ENCODE measurements at regions not wholly inside any gene's neighbourhood (a gene's known extent, or its start where the extent isn't known, plus 50 kb on each side); places are given as distances from the start of the nearest gene placed in this dataset.

- H3K27me3 Mint-ChIP-seq (ENCODE audit: low read depth): no peaks in the 10 kb centered on the region
- peaks cover 41% of the 10 kb centered on the region for H3K4me1 Mint-ChIP-seq (ENCODE audit: low read depth)
- DNase-seq: no peak
Measured at GRCh38 chr2:134155134-134155533, 98.7 kb upstream of the MGAT5 start.

GRCh38 chr2:134158295-134158694 is 95.6 kb upstream of the MGAT5 start:
- no peaks in the 10 kb centered on the region for H3K27me3 Mint-ChIP-seq (ENCODE audit: low read depth)
- H3K9me3 Mint-ChIP-seq: no peaks in the 10 kb centered on the region
- H3K4me1 Mint-ChIP-seq (ENCODE audit: low read depth): peaks cover 70% of the 10 kb centered on the region
- ATAC-seq (no peak), DNase-seq (no peak)
- H3K4me3 Mint-ChIP-seq: no peak overlapping the region
- peaks cover 12% of the 10 kb centered on the region for H3K36me3 Mint-ChIP-seq (ENCODE audit: insufficient read depth)

More at GRCh38 chr2:134155134-134155533, 98.7 kb upstream of the MGAT5 start:
- no peak overlapping the region for H3K4me3 Mint-ChIP-seq
- no peaks in the 10 kb centered on the region for H3K9me3 Mint-ChIP-seq
- ATAC-seq: no peak
- H3K36me3 Mint-ChIP-seq (ENCODE audit: insufficient read depth): peaks cover 16% of the 10 kb centered on the region

- Mint-ChIP-seq H3K36me3 (ENCODE audit: insufficient read depth) (peaks cover 5% of the 10 kb centered on the region), H3K9me3 (no peaks in the 10 kb centered on the region), H3K4me3 (no peak overlapping the region), H3K27me3 (ENCODE audit: low read depth) (no peaks in the 10 kb centered on the region), H3K4me1 (ENCODE audit: low read depth) (peaks cover 77% of the 10 kb centered on the region)
- DNase-seq: no peak
- no peak for ATAC-seq
Measured at GRCh38 chr2:134161170-134161547, 92.7 kb upstream of the MGAT5 start.

- H3K4me3 Mint-ChIP-seq: no peak overlapping the region
- H3K4me1 Mint-ChIP-seq (ENCODE audit: low read depth): peaks cover 88% of the 10 kb centered on the region
- H3K36me3 Mint-ChIP-seq (ENCODE audit: insufficient read depth): peaks cover 1% of the 10 kb centered on the region
- no peaks in the 10 kb centered on the region for H3K27me3 Mint-ChIP-seq (ENCODE audit: low read depth)
- no peaks in the 10 kb centered on the region for H3K9me3 Mint-ChIP-seq
- no peak for DNase-seq
- ATAC-seq: peak; percentile 43 to 66
Measured at GRCh38 chr2:134163336-134163735, 90.5 kb upstream of the MGAT5 start.

- no peak for DNase-seq
- Mint-ChIP-seq H3K4me3 (no peak overlapping the region), H3K9me3 (no peaks in the 10 kb centered on the region), H3K4me1 (ENCODE audit: low read depth) (peaks cover 89% of the 10 kb centered on the region), H3K27me3 (ENCODE audit: low read depth) (no peaks in the 10 kb centered on the region), H3K36me3 (ENCODE audit: insufficient read depth) (peaks cover 1% of the 10 kb centered on the region)
- ATAC-seq: no peak
Measured at GRCh38 chr2:134164306-134164705, 89.6 kb upstream of the MGAT5 start.

- Mint-ChIP-seq H3K4me1 (ENCODE audit: low read depth) (peaks cover 94% of the 10 kb centered on the region), H3K27me3 (ENCODE audit: low read depth) (no peaks in the 10 kb centered on the region), H3K9me3 (no peaks in the 10 kb centered on the region), H3K36me3 (ENCODE audit: insufficient read depth) (peaks cover 3% of the 10 kb centered on the region), H3K4me3 (no peak overlapping the region)
- DNase-seq: no peak
- ATAC-seq: no peak
Measured at GRCh38 chr2:134167015-134167414, 86.9 kb upstream of the MGAT5 start.

- no peak overlapping the region for H3K4me3 Mint-ChIP-seq
- H3K36me3 Mint-ChIP-seq (ENCODE audit: insufficient read depth): peaks cover 5% of the 10 kb centered on the region
- DNase-seq: no peak
- H3K9me3 Mint-ChIP-seq: no peaks in the 10 kb centered on the region
- no peaks in the 10 kb centered on the region for H3K27me3 Mint-ChIP-seq (ENCODE audit: low read depth)
- peak; percentile 90 to 94 for ATAC-seq
- H3K4me1 Mint-ChIP-seq (ENCODE audit: low read depth): peaks cover 90% of the 10 kb centered on the region
Measured at GRCh38 chr2:134169788-134170187, 84.1 kb upstream of the MGAT5 start.

GRCh38 chr2:134170294-134170693 is 83.6 kb upstream of the MGAT5 start:
- Mint-ChIP-seq H3K9me3 (no peaks in the 10 kb centered on the region), H3K36me3 (ENCODE audit: insufficient read depth) (peaks cover 4% of the 10 kb centered on the region), H3K4me1 (ENCODE audit: low read depth) (peaks cover 90% of the 10 kb centered on the region), H3K4me3 (no peak overlapping the region), H3K27me3 (ENCODE audit: low read depth) (no peaks in the 10 kb centered on the region)
- ATAC-seq (no peak), DNase-seq (no peak)

GRCh38 chr2:134170700-134171099 is 83.2 kb upstream of the MGAT5 start:
- peaks cover 93% of the 10 kb centered on the region for H3K4me1 Mint-ChIP-seq (ENCODE audit: low read depth)
- H3K36me3 Mint-ChIP-seq (ENCODE audit: insufficient read depth): peaks cover 4% of the 10 kb centered on the region
- DNase-seq (no peak), ATAC-seq (no peak)
- no peaks in the 10 kb centered on the region for H3K9me3 Mint-ChIP-seq
- no peak overlapping the region for H3K4me3 Mint-ChIP-seq
- H3K27me3 Mint-ChIP-seq (ENCODE audit: low read depth): no peaks in the 10 kb centered on the region

- Mint-ChIP-seq H3K4me1 (ENCODE audit: low read depth) (peaks cover 88% of the 10 kb centered on the region), H3K36me3 (ENCODE audit: insufficient read depth) (peaks cover 6% of the 10 kb centered on the region), H3K9me3 (no peaks in the 10 kb centered on the region), H3K4me3 (no peak overlapping the region), H3K27me3 (ENCODE audit: low read depth) (no peaks in the 10 kb centered on the region)
- ATAC-seq: no peak
- no peak for DNase-seq
Measured at GRCh38 chr2:134173338-134174016, 80.4 kb upstream of the MGAT5 start.

GRCh38 chr2:134174711-134175110 is 79.2 kb upstream of the MGAT5 start:
- no peaks in the 10 kb centered on the region for H3K9me3 Mint-ChIP-seq
- DNase-seq: no peak

GRCh38 chr2:134175834-134176233 is 78.0 kb upstream of the MGAT5 start:
- ATAC-seq: no peak
- Mint-ChIP-seq H3K4me3 (no peak overlapping the region), H3K36me3 (ENCODE audit: insufficient read depth) (peaks cover 6% of the 10 kb centered on the region), H3K27me3 (ENCODE audit: low read depth) (no peaks in the 10 kb centered on the region), H3K4me1 (ENCODE audit: low read depth) (peaks cover 89% of the 10 kb centered on the region), H3K9me3 (no peaks in the 10 kb centered on the region)
- no peak for DNase-seq

More at GRCh38 chr2:134174711-134175110, 79.2 kb upstream of the MGAT5 start:
- Mint-ChIP-seq H3K27me3 (ENCODE audit: low read depth) (no peaks in the 10 kb centered on the region), H3K36me3 (ENCODE audit: insufficient read depth) (peaks cover 6% of the 10 kb centered on the region), H3K4me1 (ENCODE audit: low read depth) (peaks cover 89% of the 10 kb centered on the region), H3K4me3 (no peak overlapping the region)
- ATAC-seq: no peak

- Mint-ChIP-seq H3K9me3 (no peaks in the 10 kb centered on the region), H3K4me3 (no peak overlapping the region), H3K36me3 (ENCODE audit: insufficient read depth) (peaks cover 4% of the 10 kb centered on the region), H3K27me3 (ENCODE audit: low read depth) (no peaks in the 10 kb centered on the region), H3K4me1 (ENCODE audit: low read depth) (peaks cover 91% of the 10 kb centered on the region)
- DNase-seq (no peak), ATAC-seq (no peak)
Measured at GRCh38 chr2:134177351-134177931, 76.4 kb upstream of the MGAT5 start.

- Mint-ChIP-seq H3K4me1 (ENCODE audit: low read depth) (peaks cover 89% of the 10 kb centered on the region), H3K4me3 (no peak overlapping the region), H3K9me3 (no peaks in the 10 kb centered on the region), H3K36me3 (ENCODE audit: insufficient read depth) (peaks cover 4% of the 10 kb centered on the region), H3K27me3 (ENCODE audit: low read depth) (no peaks in the 10 kb centered on the region)
- ATAC-seq: peak in 1 of 2 donors; percentile 38
- no peak for DNase-seq
Measured at GRCh38 chr2:134178138-134178877, 75.6 kb upstream of the MGAT5 start.

- Mint-ChIP-seq H3K9me3 (no peaks in the 10 kb centered on the region), H3K4me1 (ENCODE audit: low read depth) (peaks cover 89% of the 10 kb centered on the region), H3K4me3 (no peak overlapping the region), H3K27me3 (ENCODE audit: low read depth) (no peaks in the 10 kb centered on the region), H3K36me3 (ENCODE audit: insufficient read depth) (peaks cover 11% of the 10 kb centered on the region)
- DNase-seq: no peak
- peak; percentile 44 to 47 for ATAC-seq
Measured at GRCh38 chr2:134181219-134181618, 72.7 kb upstream of the MGAT5 start.

Measured in activated T-cell treated with anti-CD3 and anti-CD28 coated beads, Interleukin-2, amount 50 U/mL, for 4 hours (primary cell).